Effector memory CD4-positive, alpha-beta T cell (primary cell): ENCODE measurements at regions not wholly inside any gene's neighbourhood (a gene's known extent, or its start where the extent isn't known, plus 50 kb on each side); places are given as distances from the start of the nearest gene placed in this dataset.

ENCODE experiments used
- DNase-seq, 3 donors: peaks; one replicate each; pipeline ENCODE4 v3.0.0-alpha.2; 2020
- H3K27ac ChIP-seq: 2 replicates; pipeline ENCODE4 v1.7.0; 2013; ENCODE audit warnings: mild to moderate bottlenecking, low read length, moderate library complexity; ENCODE audit not compliant: insufficient read depth, poor library complexity, severe bottlenecking
- H3K27me3 ChIP-seq: replicated peaks from 2 replicates; pipeline ENCODE4 v1.7.0; 2013; ENCODE audit warnings: mild to moderate bottlenecking, low read length; ENCODE audit not compliant: insufficient read depth, control insufficient read depth, poor library complexity, severe bottlenecking
- H3K36me3 ChIP-seq: 2 replicates; pipeline ENCODE4 v1.7.0; 2013; ENCODE audit warnings: mild to moderate bottlenecking, low read length, moderate library complexity; ENCODE audit not compliant: control insufficient read depth, insufficient read depth
- H3K4me1 ChIP-seq: 2 replicates; pipeline ENCODE4 v1.7.0; 2013; ENCODE audit warnings: low read length, mild to moderate bottlenecking; ENCODE audit not compliant: control insufficient read depth, insufficient read depth, poor library complexity, severe bottlenecking
- H3K4me3 ChIP-seq: 2 replicates; pipeline ENCODE4 v1.7.0; 2013; ENCODE audit warnings: low read length, low read depth, mild to moderate bottlenecking; ENCODE audit not compliant: insufficient read depth, poor library complexity, severe bottlenecking
- H3K9me3 ChIP-seq: 2 replicates; pipeline ENCODE4 v1.7.0; 2013; ENCODE audit warnings: mild to moderate bottlenecking, low read length, moderate library complexity; ENCODE audit not compliant: control insufficient read depth

DNA sequence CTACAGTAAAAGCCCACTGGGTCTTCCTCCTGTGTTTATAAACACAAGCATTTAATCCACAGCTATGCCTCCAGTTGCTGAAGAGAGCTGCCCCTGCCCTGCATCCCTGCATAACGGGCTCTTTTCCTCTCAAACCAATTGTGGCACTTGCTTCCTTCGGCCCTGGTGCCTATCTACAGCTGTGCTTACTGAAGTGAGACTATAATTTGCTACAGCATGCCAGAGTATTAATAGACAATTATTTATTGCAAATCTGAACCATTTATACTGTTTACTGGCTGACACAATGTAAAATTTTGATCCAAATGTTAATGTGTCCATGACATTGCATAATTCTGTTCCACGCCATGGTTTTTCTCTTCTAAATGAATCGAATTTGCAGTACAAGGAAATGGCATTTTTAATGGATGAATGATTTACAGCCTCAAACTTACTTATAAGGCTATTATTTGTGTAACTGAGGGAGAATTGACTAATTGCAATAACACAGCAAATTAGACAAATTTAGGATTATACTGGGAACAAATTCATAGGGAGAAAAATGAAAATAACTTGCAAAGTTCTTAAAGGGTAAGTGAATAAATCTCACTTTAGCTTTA, 457.0 kb upstream of the HNRNPA3 start:
- Histone ChIP-seq H3K9me3 (no peaks in the 10 kb centered on the region), H3K27me3 (no peaks in the 10 kb centered on the region), H3K27ac (no peak overlapping the region), H3K4me1 (no peaks in the 10 kb centered on the region), H3K36me3 (no peaks in the 10 kb centered on the region), H3K4me3 (no peak overlapping the region)
- DNase-seq = no peak

DNA sequence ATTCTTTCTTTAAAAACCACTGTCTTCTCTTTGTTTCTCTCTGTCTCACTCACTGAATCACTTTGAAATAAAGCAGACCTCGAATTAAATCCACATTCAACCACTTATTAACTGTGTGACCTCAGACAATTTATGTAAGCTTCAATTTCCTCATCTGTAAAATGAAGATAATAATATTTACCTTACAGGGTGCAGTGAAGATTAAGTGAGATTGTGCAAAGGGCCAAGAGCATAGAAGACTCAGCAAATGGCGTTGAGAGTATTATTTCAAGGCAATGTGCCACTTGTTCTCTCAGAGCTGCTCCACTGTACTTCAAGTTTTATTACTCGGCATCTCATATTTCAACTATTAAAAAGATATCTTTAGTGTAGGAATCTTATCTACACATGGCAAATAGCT, 454.2 kb upstream of the HNRNPA3 start:
- Histone ChIP-seq H3K36me3 (no peaks in the 10 kb centered on the region), H3K27ac (no peak overlapping the region), H3K4me1 (no peaks in the 10 kb centered on the region), H3K4me3 (no peak overlapping the region), H3K27me3 (no peaks in the 10 kb centered on the region), H3K9me3 (no peaks in the 10 kb centered on the region)
- no peak for DNase-seq

DNA sequence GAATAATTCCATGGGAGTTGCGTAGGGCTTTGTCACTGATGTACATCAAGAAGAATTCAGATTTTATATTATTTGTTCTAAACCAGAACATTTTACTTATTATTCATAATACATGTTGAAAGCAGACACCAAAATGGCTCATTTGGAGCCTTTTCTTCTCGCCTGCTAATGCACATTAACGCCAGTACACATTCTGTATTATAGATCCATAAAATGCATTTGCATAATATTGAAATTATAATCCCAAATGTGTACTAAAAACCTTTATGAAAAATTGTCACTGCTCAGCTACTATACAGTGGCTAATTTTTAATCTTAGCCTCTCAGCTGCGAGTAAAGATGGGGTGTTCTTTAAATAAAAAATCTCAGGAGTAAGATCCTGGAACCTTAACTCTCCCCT, 452.2 kb upstream of the HNRNPA3 start:
- no peak for DNase-seq
- Histone ChIP-seq H3K4me1 (no peaks in the 10 kb centered on the region), H3K4me3 (no peak overlapping the region), H3K27me3 (no peaks in the 10 kb centered on the region), H3K9me3 (no peaks in the 10 kb centered on the region), H3K36me3 (no peaks in the 10 kb centered on the region), H3K27ac (no peak overlapping the region)

DNA sequence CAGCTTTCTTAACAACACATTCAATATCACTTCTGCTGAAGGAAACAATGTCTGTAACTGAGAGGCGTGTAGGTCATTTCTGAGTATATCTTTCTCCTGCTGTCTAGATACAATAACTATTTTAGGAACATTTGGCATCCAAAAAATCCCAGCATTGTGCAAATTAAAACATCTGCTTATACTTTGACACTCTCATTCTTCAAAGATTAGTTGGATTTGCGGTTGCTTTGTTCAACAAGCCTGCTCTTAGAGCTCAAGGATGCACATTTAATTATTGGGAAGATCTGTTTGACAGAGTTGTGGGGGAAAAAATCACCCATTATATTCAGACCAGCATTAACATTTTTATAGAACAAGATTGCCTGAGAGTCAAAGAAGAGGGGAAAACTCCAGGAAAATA, 449.5 kb upstream of the HNRNPA3 start:
- H3K4me1 ChIP-seq = no peaks in the 10 kb centered on the region
- H3K27me3 ChIP-seq = no peaks in the 10 kb centered on the region
- no peak for DNase-seq
- H3K4me3 ChIP-seq = no peak overlapping the region
- no peaks in the 10 kb centered on the region for H3K36me3 ChIP-seq
- H3K9me3 ChIP-seq = no peaks in the 10 kb centered on the region
- no peak overlapping the region for H3K27ac ChIP-seq

DNA sequence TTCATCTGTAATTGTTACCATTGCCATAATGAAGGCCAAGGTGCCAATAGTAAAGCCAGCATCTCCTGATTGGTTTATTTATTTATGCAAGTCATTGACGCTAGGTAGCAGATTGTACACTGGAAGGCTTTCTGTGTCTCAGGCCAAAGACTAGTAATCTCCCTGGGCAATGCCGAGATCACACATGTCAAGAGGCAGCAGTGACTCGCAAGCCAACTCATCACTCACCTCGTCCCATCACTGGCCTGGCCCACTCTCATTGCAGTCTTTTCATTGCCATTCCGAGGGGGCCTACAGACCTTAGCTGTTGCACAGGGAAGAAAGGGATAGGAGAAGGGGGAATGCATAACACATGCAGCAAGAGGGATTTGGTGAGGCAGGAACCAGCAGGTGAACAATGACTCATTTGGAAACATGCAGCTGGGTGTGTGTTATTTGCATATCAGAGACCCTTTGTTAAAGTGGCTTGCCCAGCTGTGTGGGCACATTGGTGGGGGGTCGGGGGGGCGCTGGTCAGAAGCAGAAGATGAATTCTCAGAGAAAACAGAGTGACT, 448.7 kb upstream of the HNRNPA3 start:
- no peak for DNase-seq
- H3K36me3 ChIP-seq = no peaks in the 10 kb centered on the region
- H3K9me3 ChIP-seq = no peaks in the 10 kb centered on the region
- no peak overlapping the region for H3K4me3 ChIP-seq
- H3K27ac ChIP-seq = no peak overlapping the region
- H3K4me1 ChIP-seq = no peaks in the 10 kb centered on the region
- H3K27me3 ChIP-seq = no peaks in the 10 kb centered on the region

DNA sequence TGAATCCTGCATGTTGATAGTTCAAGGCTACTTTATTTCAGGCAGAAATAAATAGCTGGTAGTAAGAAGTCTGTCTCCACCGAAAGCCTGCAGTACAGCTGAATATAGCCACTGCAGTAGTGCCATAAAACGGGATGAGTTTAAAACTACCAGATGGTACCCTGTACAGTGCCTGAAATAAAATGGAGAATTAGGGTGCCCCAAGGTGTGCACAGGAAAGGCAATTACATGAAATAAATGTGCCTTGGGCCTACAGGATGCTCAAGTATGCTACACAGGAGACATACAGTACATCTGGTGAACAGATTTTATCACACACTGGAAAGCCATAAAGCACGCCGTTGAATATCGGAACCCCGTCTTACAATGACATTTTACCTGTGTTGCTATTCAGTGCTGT, 447.7 kb upstream of the HNRNPA3 start:
- DNase-seq = no peak
- Histone ChIP-seq H3K36me3 (no peaks in the 10 kb centered on the region), H3K4me3 (no peak overlapping the region), H3K27ac (no peak overlapping the region), H3K4me1 (no peaks in the 10 kb centered on the region), H3K27me3 (no peaks in the 10 kb centered on the region), H3K9me3 (no peaks in the 10 kb centered on the region)

DNA sequence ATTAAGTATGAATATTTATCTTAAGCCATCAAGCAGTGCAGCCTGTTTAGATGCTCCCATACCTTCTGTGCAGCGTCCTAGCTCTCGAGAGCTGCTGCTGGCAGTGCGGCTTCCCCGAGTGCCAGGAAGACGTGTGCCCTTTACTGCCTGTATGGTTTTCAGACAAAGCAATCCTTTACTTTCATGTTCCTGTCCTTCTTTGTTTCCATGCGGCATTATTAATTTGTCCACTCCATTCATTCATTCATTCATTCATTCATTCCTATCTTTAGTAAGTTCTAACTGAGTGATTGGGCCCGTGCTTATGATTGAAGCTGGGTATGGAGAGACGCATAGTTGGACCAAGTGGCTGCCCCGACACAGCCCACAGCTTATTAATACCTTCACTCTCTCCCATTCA, 446.6 kb upstream of the HNRNPA3 start:
- DNase-seq = no peak
- Histone ChIP-seq H3K9me3 (no peaks in the 10 kb centered on the region), H3K36me3 (no peaks in the 10 kb centered on the region), H3K27me3 (no peaks in the 10 kb centered on the region), H3K4me1 (no peaks in the 10 kb centered on the region), H3K4me3 (no peak overlapping the region), H3K27ac (no peak overlapping the region)

DNA sequence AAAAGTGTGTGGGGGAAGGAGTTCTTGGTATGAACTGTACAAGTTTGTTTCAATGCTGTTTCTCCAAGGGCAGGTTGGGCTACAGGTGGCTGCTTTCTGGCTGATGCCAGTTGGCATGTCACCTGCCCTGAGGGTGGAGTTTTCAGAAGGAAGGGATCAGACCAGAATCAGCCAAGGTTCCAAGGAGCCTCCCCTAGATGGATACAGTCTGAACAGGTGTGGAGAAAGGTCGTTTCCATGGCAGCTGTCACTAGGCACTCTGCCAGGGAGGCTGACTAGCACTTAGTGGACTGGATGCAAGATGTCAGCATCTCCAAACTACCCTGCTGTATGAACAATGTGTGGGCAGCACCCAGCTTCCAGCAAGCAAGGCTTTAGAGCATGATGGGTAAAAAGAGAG, 444.4 kb upstream of the HNRNPA3 start:
- H3K9me3 ChIP-seq = no peaks in the 10 kb centered on the region
- no peaks in the 10 kb centered on the region for H3K27me3 ChIP-seq
- no peaks in the 10 kb centered on the region for H3K4me1 ChIP-seq
- no peaks in the 10 kb centered on the region for H3K36me3 ChIP-seq
- no peak overlapping the region for H3K4me3 ChIP-seq
- no peak for DNase-seq
- no peak overlapping the region for H3K27ac ChIP-seq

DNA sequence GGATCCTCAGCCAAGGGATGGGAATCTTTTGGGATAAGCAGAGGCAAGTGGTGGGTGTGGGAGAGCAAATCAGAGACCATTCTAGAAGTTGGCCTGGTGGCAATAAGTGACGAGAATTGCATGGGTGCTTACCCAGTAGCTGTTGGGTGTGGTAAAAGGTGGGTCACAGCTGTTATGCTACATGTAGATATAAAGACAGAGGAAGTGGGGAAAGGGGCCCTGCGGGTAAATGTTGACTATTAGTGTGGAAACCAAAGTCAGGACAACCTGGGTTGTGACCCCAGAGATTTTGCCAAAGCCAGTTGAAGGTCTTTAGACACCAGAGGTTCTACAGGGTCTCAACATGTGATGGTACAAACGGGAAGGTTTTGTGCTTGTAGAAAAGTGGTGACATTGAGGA, 443.6 kb upstream of the HNRNPA3 start:
- Histone ChIP-seq H3K36me3 (no peaks in the 10 kb centered on the region), H3K27me3 (no peaks in the 10 kb centered on the region)

DNA sequence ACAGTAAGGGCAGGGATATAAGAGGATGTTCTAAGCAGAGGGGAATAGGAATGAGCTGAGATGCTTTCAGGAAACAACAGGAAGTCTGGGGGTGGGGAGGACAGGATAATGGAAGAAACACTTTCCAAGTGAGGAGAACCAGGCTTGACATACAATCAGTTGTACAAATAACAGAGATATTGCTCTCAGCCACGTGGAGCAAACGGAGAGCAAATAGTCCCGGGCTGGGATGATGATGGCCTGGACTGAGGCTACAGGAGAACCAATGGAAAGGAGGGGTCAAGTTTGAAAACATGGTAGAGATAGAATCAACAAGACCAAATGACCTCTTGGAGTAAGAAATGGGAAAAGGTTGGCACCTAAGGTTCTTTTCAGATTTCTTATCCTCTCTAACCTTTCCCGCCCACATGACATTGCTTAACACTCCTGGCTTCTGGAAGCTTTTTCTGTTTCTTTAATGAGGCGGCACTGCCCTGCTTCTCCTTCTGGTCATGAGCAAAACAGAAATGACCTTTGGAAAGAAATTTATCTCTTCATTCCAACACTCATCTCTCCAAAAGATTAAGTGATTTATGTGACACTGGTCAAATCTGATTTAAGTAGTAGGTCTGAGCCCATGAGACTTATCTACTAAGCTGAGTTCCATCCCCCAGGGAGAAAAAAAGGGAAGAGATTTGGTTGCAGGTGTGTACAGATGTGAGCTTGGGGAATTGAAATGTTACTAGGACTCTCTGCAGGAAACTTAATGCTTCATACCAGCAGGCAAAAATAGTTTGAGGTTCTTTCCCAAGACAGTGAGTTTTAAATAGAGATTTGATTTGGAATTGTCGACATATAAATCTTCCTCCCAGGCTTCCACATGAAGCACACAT, 442.9 kb upstream of the HNRNPA3 start:
- Histone ChIP-seq H3K36me3 (no peaks in the 10 kb centered on the region), H3K27ac (no peak overlapping the region), H3K4me1 (no peaks in the 10 kb centered on the region), H3K4me3 (no peak overlapping the region), H3K27me3 (no peaks in the 10 kb centered on the region), H3K9me3 (no peaks in the 10 kb centered on the region)
- DNase-seq = no peak

More for the DNA sequence above, 443.6 kb upstream of the HNRNPA3 start:
- no peak for DNase-seq
- H3K4me1 ChIP-seq = no peaks in the 10 kb centered on the region
- no peak overlapping the region for H3K27ac ChIP-seq
- no peaks in the 10 kb centered on the region for H3K9me3 ChIP-seq
- H3K4me3 ChIP-seq = no peak overlapping the region
